Neuronal stem cell (in vitro differentiated cells): ENCODE measurements at regions not wholly inside any gene's neighbourhood (a gene's known extent, or its start where the extent isn't known, plus 50 kb on each side); places are given as distances from the start of the nearest gene placed in this dataset. TPM values are rescaled to one million over a fixed set of nuclear protein-coding genes. Genes with fewer than 3 reads are reported as not detected.
A peak's percentile ranks its signal among the peaks of the same experiment; 100 is the strongest.
"Not testable (repeated sequence)": the region's sequence is repeated elsewhere in the genome, so short reads cannot be mapped to it uniquely, and the experiment has no call there.

ENCODE experiments used
- DNase-seq: peaks from one replicate; pipeline ENCODE4 v3.0.0-alpha.2; 2013; ENCODE audit warnings: low spot score
- H2AFZ ChIP-seq: one replicate; pipeline ENCODE4 v1.6.1; 2013; ENCODE audit warnings: mild to moderate bottlenecking, low read length, inconsistent platforms
- H2AK5ac ChIP-seq: 2 replicates; pipeline ENCODE4 v1.6.1; 2013; ENCODE audit warnings: low read depth, mild to moderate bottlenecking, inconsistent platforms, low read length, moderate library complexity, mixed read lengths
- H2BK120ac ChIP-seq: 2 replicates; pipeline ENCODE4 v1.6.1; 2013; ENCODE audit warnings: low read depth, mild to moderate bottlenecking, inconsistent platforms, low read length, moderate library complexity, mixed read lengths
- H2BK12ac ChIP-seq: one replicate; pipeline ENCODE4 v1.6.1; 2013; ENCODE audit warnings: low read length, inconsistent platforms
- H2BK15ac ChIP-seq: 2 replicates; pipeline ENCODE4 v1.6.1; 2013; ENCODE audit warnings: mild to moderate bottlenecking, low read length, inconsistent platforms, mixed read lengths
- H2BK5ac ChIP-seq: one replicate; pipeline ENCODE4 v1.6.1; 2013; ENCODE audit warnings: inconsistent platforms, mild to moderate bottlenecking, low read length, moderate library complexity
- H3K14ac ChIP-seq: one replicate; pipeline ENCODE4 v1.6.1; 2013; ENCODE audit warnings: low read length, inconsistent platforms
- H3K18ac ChIP-seq: 2 replicates; pipeline ENCODE4 v1.6.1; 2013; ENCODE audit warnings: low read length, inconsistent platforms
- H3K23ac ChIP-seq: 2 replicates; pipeline ENCODE4 v1.6.1; 2013; ENCODE audit warnings: low read depth, mild to moderate bottlenecking, mixed read lengths, low read length, inconsistent platforms; ENCODE audit not compliant: poor library complexity
- H3K27ac ChIP-seq: replicated peaks from 3 replicates; pipeline ENCODE4 v1.5.1; 2013; ENCODE audit warnings: low read length, inconsistent platforms
- H3K27me3 ChIP-seq, 3 experiments: 2 replicates each; pipeline ENCODE4 v1.6.1; 2013; ENCODE audit warnings: low read length in 3 of 3, mild to moderate bottlenecking in 2 of 3, inconsistent platforms in 1 of 3, low read depth in 1 of 3, mixed read lengths in 1 of 3, moderate library complexity in 1 of 3; ENCODE audit not compliant: control insufficient read depth in 3 of 3, insufficient read depth in 3 of 3
- H3K36me3 ChIP-seq, 2 donors: replicated peaks in 1 of 2; 2 replicates each; pipeline ENCODE4 v1.6.1; 2013; ENCODE audit warnings: low read length in 2 of 2; ENCODE audit not compliant: control insufficient read depth in 2 of 2, insufficient read depth in 2 of 2
- H3K4ac ChIP-seq: 2 replicates; pipeline ENCODE4 v1.6.1; 2013; ENCODE audit warnings: inconsistent platforms, mild to moderate bottlenecking, low read length, moderate library complexity
- H3K4me1 ChIP-seq, 2 donors: 1 replicate in 1 of 2; 2 replicates in 1 of 2; pipeline ENCODE4 v1.6.1; 2013; ENCODE audit warnings: low read length in 2 of 2, low read depth in 1 of 2; ENCODE audit not compliant: control insufficient read depth in 2 of 2, insufficient read depth in 1 of 2
- H3K4me2 ChIP-seq: one replicate; pipeline ENCODE4 v1.6.1; 2013; ENCODE audit warnings: mild to moderate bottlenecking, low read length, inconsistent platforms; ENCODE audit not compliant: insufficient read depth, poor library complexity, severe bottlenecking
- H3K4me3 ChIP-seq, 2 donors: 2 replicates each; pipeline ENCODE4 v1.5.1; 2013; ENCODE audit warnings: low read length in 2 of 2, mild to moderate bottlenecking in 2 of 2, inconsistent platforms in 1 of 2, moderate library complexity in 1 of 2
- H3K79me1 ChIP-seq: one replicate; pipeline ENCODE4 v1.6.1; 2013; ENCODE audit warnings: low read depth, mild to moderate bottlenecking, inconsistent platforms, low read length, moderate library complexity
- H3K9ac ChIP-seq: one replicate; pipeline ENCODE4 v1.6.1; 2013; ENCODE audit warnings: mild to moderate bottlenecking, low read depth, low read length, inconsistent platforms; ENCODE audit not compliant: poor library complexity
- H3K9me3 ChIP-seq, 2 donors: replicated peaks in 1 of 2; 2 replicates each; pipeline versions ENCODE3 to v1.6.1; 2013; ENCODE audit warnings: low read length in 2 of 2, mild to moderate bottlenecking in 2 of 2, inconsistent platforms in 1 of 2, low read depth in 1 of 2, mixed read lengths in 1 of 2, moderate library complexity in 1 of 2; ENCODE audit not compliant: control insufficient read depth in 2 of 2, insufficient read depth in 1 of 2
- H4K8ac ChIP-seq: one replicate; pipeline ENCODE4 v1.6.1; 2013; ENCODE audit warnings: low read depth, mild to moderate bottlenecking, inconsistent platforms, low read length, moderate library complexity
- H4K91ac ChIP-seq: one replicate; pipeline ENCODE4 v1.6.1; 2013; ENCODE audit warnings: low read length, low read depth, mild to moderate bottlenecking, inconsistent platforms; ENCODE audit not compliant: poor library complexity
- WGBS, 2 donors: extraction: QIAGEN DNeasy Blood & Tissue Kit; methylation state at CpG; one replicate each; pipeline ENCODE4 v1.1.7; 2013; ENCODE audit warnings: missing lambda C conversion rate in 2 of 2, mixed read lengths in 1 of 2; ENCODE audit not compliant: insufficient read length in 2 of 2, insufficient replicate concordance in 1 of 2; ENCODE audit errors: extremely low coverage in 2 of 2; 5-methylcytosine and 5-hydroxymethylcytosine counted together
- small RNA-seq: library from polyadenylated mRNA; stranded (forward); fragments of <200 nt; extraction: miRNeasy Mini kit (QIAGEN cat#:217004); gene quantifications from one replicate; pipeline ENCODE3, GENCODE V24; 2013; ENCODE audit not compliant: insufficient read depth

DNA sequence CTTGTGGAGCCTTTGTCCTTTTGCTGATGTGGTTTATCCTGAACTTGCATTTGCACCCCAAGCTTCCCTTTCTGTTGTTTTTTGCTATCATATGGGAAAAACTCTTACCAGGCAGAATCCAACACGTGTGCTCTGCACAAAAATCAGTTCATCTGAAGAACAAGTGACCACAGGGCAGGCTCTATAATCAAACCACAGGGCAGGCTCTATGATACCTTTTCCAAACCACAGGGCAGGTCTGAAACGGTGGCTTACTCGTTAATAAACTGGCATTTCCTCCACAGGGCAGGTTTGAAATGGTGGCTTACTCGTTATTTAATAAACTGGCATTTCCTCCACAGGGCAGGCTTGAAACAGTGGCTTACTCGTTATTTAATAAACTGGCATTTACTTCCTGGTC lies 51.7 kb upstream of the LPCAT1 start:
- H3K18ac ChIP-seq, H3K4me1 ChIP-seq, DNase-seq, H3K9me3 ChIP-seq, H2BK5ac ChIP-seq, H2BK120ac ChIP-seq, H3K4me2 ChIP-seq, H2BK12ac ChIP-seq, H3K79me1 ChIP-seq, H3K23ac ChIP-seq, H2AFZ ChIP-seq, H3K27ac ChIP-seq, H3K4me3 ChIP-seq, H3K4ac ChIP-seq, H3K9ac ChIP-seq, H4K91ac ChIP-seq, H3K14ac ChIP-seq, H4K8ac ChIP-seq, H2AK5ac ChIP-seq, H3K27me3 ChIP-seq, H2BK15ac ChIP-seq: not testable (repeated sequence)
- no CpG with 5 or more reads among the region's 5 CpGs for WGBS, 2 donors
- peaks cover 19 to 28% of the 10 kb centered on the region in 2 donors for H3K36me3 ChIP-seq

DNA sequence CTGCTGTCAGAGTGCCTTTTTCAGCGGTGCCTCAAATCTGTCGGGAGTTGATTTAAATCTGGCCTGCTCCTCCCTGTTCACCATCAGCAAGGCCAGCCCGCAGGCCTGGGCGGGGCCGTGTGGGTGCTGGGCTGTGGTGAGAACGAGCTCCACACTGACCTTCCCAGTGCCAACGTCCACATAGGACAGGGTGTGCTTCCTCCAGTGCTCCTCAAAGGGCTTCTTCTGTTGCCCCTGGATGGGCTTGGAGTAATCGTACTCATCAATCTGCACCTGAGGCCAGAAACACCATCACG lies 50.2 kb upstream of the LPCAT1 start:
- H4K91ac ChIP-seq, H2BK12ac ChIP-seq, DNase-seq, H4K8ac ChIP-seq, H2AFZ ChIP-seq, H3K9me3 ChIP-seq, H3K4ac ChIP-seq, H3K18ac ChIP-seq, H2AK5ac ChIP-seq, H3K27ac ChIP-seq, H3K4me3 ChIP-seq, H3K23ac ChIP-seq, H2BK120ac ChIP-seq, H3K4me1 ChIP-seq, H2BK5ac ChIP-seq, H3K9ac ChIP-seq, H3K14ac ChIP-seq, H3K4me2 ChIP-seq, H3K27me3 ChIP-seq, H2BK15ac ChIP-seq, H3K79me1 ChIP-seq: not testable (repeated sequence)
- WGBS, 2 donors, result no CpG with 5 or more reads among the region's 9 CpGs
- peaks cover 13 to 21% of the 10 kb centered on the region in 2 donors for H3K36me3 ChIP-seq

DNA sequence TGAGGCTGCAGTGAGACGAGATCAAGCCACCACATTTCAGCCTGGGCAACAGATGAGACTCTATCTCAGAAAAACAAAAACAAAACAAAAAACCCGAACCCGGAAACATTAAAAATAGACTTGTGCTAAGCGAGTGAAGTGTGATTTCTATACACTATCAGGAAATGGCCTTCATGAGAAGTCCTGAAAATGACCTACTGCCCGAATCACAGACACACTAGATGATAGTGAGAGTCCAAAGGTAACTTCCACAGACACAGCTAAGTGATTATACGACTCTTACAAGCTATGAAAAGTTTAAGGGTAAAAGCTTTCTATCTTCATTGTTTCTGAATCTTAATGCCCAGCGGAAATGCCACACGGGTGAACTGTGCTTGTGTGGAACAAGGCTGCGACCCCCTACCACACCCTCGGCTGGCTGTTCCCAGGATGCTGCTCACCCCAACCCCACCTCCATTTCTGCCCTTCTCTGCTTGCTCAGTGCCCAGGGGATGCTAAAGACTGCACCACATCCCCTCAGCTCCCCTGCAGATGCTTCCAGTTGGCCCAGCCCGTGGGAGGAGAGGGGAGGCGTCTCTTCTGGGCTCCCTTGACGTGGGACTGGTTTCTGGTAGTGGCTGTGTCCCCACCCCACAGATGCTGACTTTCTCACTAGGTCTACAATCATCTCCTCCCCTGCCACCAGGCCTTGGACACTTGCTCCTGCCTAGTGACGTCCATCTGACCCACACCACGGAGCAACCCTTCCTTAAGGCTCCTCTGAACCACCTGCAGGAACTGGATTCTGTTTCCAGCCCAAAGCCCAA lies 49.7 kb upstream of the LPCAT1 start:
- H2AK5ac ChIP-seq, H4K91ac ChIP-seq, H3K4ac ChIP-seq, H2BK120ac ChIP-seq, H3K4me1 ChIP-seq, H3K9me3 ChIP-seq, H2AFZ ChIP-seq, H2BK15ac ChIP-seq, H2BK5ac ChIP-seq, H3K4me2 ChIP-seq, H3K27ac ChIP-seq, H3K27me3 ChIP-seq, H3K79me1 ChIP-seq, H4K8ac ChIP-seq, H3K23ac ChIP-seq, H2BK12ac ChIP-seq, H3K14ac ChIP-seq, H3K9ac ChIP-seq, DNase-seq: not testable (repeated sequence)
- WGBS, 2 donors, result no CpG with 5 or more reads among the region's 15 CpGs
- peak overlapping the region; percentile 11 for H3K18ac ChIP-seq
- H3K36me3 ChIP-seq, result peaks cover 13 to 21% of the 10 kb centered on the region in 2 donors
- H3K4me3 ChIP-seq, result peak overlapping the region in 1 of 2 donors; percentile 54

Small RNA genes in the stretch of these regions (small RNA-seq; reads per million reads assigned to genes)
- gene AC091849.1 (not detected), gene MIR4277 (not detected)
